Mammary epithelial cell (primary cell): ENCODE measurements at regions not wholly inside any gene's neighbourhood (a gene's known extent, or its start where the extent isn't known, plus 50 kb on each side); places are given as distances from the start of the nearest gene placed in this dataset.

ENCODE experiments used
- CTCF ChIP-seq, 2 donors: IDR thresholded peaks in 1 of 2; conservative IDR thresholded peaks in 1 of 2; 2 replicates each; pipeline ENCODE4 v1.5.1; 2011 to 2012; ENCODE audit warnings: inconsistent platforms in 2 of 2, low read length in 2 of 2, mild to moderate bottlenecking in 2 of 2, control low read depth in 1 of 2, low read depth in 1 of 2; ENCODE audit not compliant: insufficient read depth in 1 of 2; ENCODE audit errors: extremely low read depth in 1 of 2
- EZH2 ChIP-seq: IDR thresholded peaks from 2 replicates; pipeline ENCODE4 v1.6.1; 2012; ENCODE audit warnings: low read length, inconsistent platforms, borderline replicate concordance

DNA sequence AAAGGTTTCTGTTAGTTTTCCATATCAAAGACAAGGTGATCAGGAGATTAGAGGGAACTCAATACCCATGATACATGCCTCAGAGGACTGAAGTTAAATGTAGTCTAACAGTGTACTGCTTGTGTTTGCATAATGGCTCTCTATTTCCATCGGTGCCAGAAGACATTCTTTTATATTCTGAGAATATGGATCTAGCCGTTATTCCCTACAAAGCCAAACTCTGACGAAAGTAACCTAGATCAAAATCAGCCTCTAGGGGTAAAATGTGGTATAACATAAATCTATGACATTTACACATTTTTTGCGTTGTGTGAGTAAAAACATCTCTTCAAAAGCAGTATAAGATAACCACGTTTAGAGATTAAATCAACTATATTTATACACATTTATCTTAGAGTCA is 2232.7 kb downstream of the PCDH9 start:
- TF ChIP-seq CTCF (conservative IDR thresholded peaks at IDR 0.05 in 1 of 2, IDR thresholded peaks at IDR 0.05 in 1 of 2; ENCODE audit: extremely low read depth in 1 of 2, insufficient read depth in 1 of 2, low read depth in 1 of 2, low read length in 2 of 2), result peak; percentile 23 to 28
- no peak for TF ChIP-seq EZH2
